ENCODE measurements at regions not wholly inside any gene's neighbourhood (a gene's known extent, or its start where the extent isn't known, plus 50 kb on each side); places are given as distances from the start of the nearest gene placed in this dataset.
"Not testable (repeated sequence)": the region's sequence is repeated elsewhere in the genome, so short reads cannot be mapped to it uniquely, and the experiment has no call there.

GRCh38 chr6:51004380-51004779 lies 185.7 kb downstream of the TFAP2B start:
- Histone ChIP-seq H3K27me3 (ENCODE audit: control insufficient read depth, insufficient read depth, low read length) (no peaks in the 10 kb centered on the region), H3K36me3 (ENCODE audit: control insufficient read depth, insufficient read depth, low read length) (no peaks in the 10 kb centered on the region), H3K4me3 (ENCODE audit: low read depth, low read length) (no peak overlapping the region)
- TF ChIP-seq CTCF (IDR thresholded peaks at IDR 0.05; ENCODE audit: insufficient read depth, low read length, poor library complexity, severe bottlenecking) = no peak
- DNase-seq (ENCODE audit: low read depth) = no peak

- H3K27me3 ChIP-seq (ENCODE audit: control insufficient read depth, insufficient read depth, low read length) = no peaks in the 10 kb centered on the region
- DNase-seq (ENCODE audit: low read depth) = no peak
- no peak for TF ChIP-seq CTCF (IDR thresholded peaks at IDR 0.05; ENCODE audit: insufficient read depth, low read length, poor library complexity, severe bottlenecking)
These were observed 187.1 kb downstream of the TFAP2B start for GRCh38 chr6:51005779-51006178.

GRCh38 chr6:51007237-51007636 lies 188.6 kb downstream of the TFAP2B start:
- Histone ChIP-seq H3K27me3 (ENCODE audit: control insufficient read depth, insufficient read depth, low read length) (no peaks in the 10 kb centered on the region), H3K4me3 (ENCODE audit: low read depth, low read length) (no peak overlapping the region), H3K36me3 (ENCODE audit: control insufficient read depth, insufficient read depth, low read length) (no peaks in the 10 kb centered on the region)
- TF ChIP-seq CTCF (IDR thresholded peaks at IDR 0.05; ENCODE audit: insufficient read depth, low read length, poor library complexity, severe bottlenecking) = no peak
- DNase-seq (ENCODE audit: low read depth) = no peak

More at GRCh38 chr6:51005779-51006178, 187.1 kb downstream of the TFAP2B start:
- Histone ChIP-seq H3K4me3 (ENCODE audit: low read depth, low read length) (no peak overlapping the region), H3K36me3 (ENCODE audit: control insufficient read depth, insufficient read depth, low read length) (no peaks in the 10 kb centered on the region)

GRCh38 chr6:51008693-51009092 lies 190.0 kb downstream of the TFAP2B start:
- not testable (repeated sequence) for DNase-seq (ENCODE audit: low read depth); H3K27me3 ChIP-seq (ENCODE audit: control insufficient read depth, insufficient read depth, low read length); H3K4me3 ChIP-seq (ENCODE audit: low read depth, low read length); H3K36me3 ChIP-seq (ENCODE audit: control insufficient read depth, insufficient read depth, low read length)

GRCh38 chr6:51013376-51013775 lies 194.7 kb downstream of the TFAP2B start:
- Histone ChIP-seq H3K36me3 (ENCODE audit: control insufficient read depth, insufficient read depth, low read length) (no peaks in the 10 kb centered on the region), H3K4me3 (ENCODE audit: low read depth, low read length) (no peak overlapping the region), H3K27me3 (ENCODE audit: control insufficient read depth, insufficient read depth, low read length) (no peaks in the 10 kb centered on the region)
- TF ChIP-seq CTCF (IDR thresholded peaks at IDR 0.05; ENCODE audit: insufficient read depth, low read length, poor library complexity, severe bottlenecking) = no peak
- DNase-seq (ENCODE audit: low read depth) = no peak

GRCh38 chr6:51015394-51015793 lies 196.7 kb downstream of the TFAP2B start:
- Histone ChIP-seq H3K27me3 (ENCODE audit: control insufficient read depth, insufficient read depth, low read length) (no peaks in the 10 kb centered on the region), H3K36me3 (ENCODE audit: control insufficient read depth, insufficient read depth, low read length) (no peaks in the 10 kb centered on the region), H3K4me3 (ENCODE audit: low read depth, low read length) (no peak overlapping the region)
- no peak for TF ChIP-seq CTCF (IDR thresholded peaks at IDR 0.05; ENCODE audit: insufficient read depth, low read length, poor library complexity, severe bottlenecking)
- no peak for DNase-seq (ENCODE audit: low read depth)
